NT2/D1 (cell line): ENCODE measurements at regions not wholly inside any gene's neighbourhood (a gene's known extent, or its start where the extent isn't known, plus 50 kb on each side); places are given as distances from the start of the nearest gene placed in this dataset.

Experiments used
- DNase-seq: peaks from one replicate; pipeline ENCODE4 v3.0.0-alpha.2; 2011; ENCODE audit warnings: low read depth, low spot score
- H3K27me3 ChIP-seq: 2 replicates; pipeline ENCODE4 v1.6.0; 2011; ENCODE audit warnings: mild to moderate bottlenecking; ENCODE audit not compliant: insufficient read length, insufficient read depth
- H3K36me3 ChIP-seq: 2 replicates; pipeline ENCODE4 v1.6.1; 2011; ENCODE audit warnings: mild to moderate bottlenecking, low read length, mixed read lengths; ENCODE audit not compliant: insufficient read depth, insufficient read length
- H3K4me1 ChIP-seq: 2 replicates; pipeline ENCODE4 v1.5.1; 2011; ENCODE audit not compliant: insufficient read depth, insufficient read length
- H3K4me3 ChIP-seq: 2 replicates; pipeline ENCODE4 v1.5.1; 2011; ENCODE audit warnings: low read depth; ENCODE audit not compliant: insufficient read length
- H3K9ac ChIP-seq: 2 replicates; pipeline ENCODE4 v1.6.0; 2011; ENCODE audit warnings: low read depth; ENCODE audit not compliant: insufficient read length
- H3K9me3 ChIP-seq: 2 replicates; pipeline ENCODE4 v1.5.1; 2011; ENCODE audit warnings: mild to moderate bottlenecking, low read length; ENCODE audit not compliant: insufficient read depth
- SUZ12 ChIP-seq: IDR thresholded peaks from 2 replicates; pipeline ENCODE4 v1.6.1; 2011; ENCODE audit not compliant: insufficient read length, insufficient read depth; ENCODE audit errors: extremely low read depth
- YY1 ChIP-seq: IDR thresholded peaks from 2 replicates; pipeline ENCODE4 v1.6.1; 2011; ENCODE audit not compliant: insufficient read length, insufficient read depth
- ZNF274 ChIP-seq: IDR thresholded peaks from 2 replicates; pipeline ENCODE4 v1.6.1; 2011; ENCODE audit warnings: mild to moderate bottlenecking, low read depth, low read length

DNA sequence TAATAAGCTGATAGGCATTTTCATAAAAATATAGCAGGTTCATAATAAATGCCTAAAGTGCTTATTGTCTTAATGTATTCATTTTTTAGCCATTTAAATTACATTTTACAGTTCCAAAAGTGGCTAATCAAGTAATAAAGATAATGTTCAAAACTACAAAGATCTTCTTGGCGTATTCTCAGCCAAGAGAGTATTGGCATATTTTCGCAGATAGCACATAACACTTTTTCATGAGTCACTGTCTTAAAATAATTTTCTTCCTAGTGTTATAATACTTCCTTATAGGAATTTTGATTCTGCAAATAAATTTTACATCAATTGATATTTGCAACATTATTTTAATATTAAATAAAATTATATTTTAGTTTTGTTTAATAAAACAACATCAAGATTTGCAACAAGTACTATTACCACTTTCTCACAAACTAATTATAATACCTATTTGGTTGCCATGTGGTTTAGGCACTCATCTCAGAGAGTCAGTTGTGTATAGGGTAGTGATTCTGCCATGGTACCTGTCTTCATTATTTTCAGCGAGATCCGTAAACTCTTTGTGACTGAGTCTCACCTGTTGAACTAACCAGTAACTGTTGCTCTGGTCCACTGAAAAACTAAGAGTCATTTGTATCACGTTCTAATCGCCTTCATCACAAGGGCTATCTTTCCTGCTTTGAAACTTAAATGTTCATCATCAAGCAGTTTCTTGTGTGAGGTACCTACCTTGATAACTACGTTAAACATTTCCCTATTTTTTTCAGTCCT, 152.5 kb upstream of the AKR1E2 start:
- Histone ChIP-seq H3K9ac (no peak overlapping the region), H3K9me3 (no peaks in the 10 kb centered on the region), H3K27me3 (no peaks in the 10 kb centered on the region), H3K36me3 (no peaks in the 10 kb centered on the region), H3K4me3 (no peak overlapping the region), H3K4me1 (no peaks in the 10 kb centered on the region)
- DNase-seq = no peak
- TF ChIP-seq YY1 (no peak), SUZ12 (no peak), ZNF274 (no peak)

- Histone ChIP-seq H3K9me3 (no peaks in the 10 kb centered on the region), H3K36me3 (no peaks in the 10 kb centered on the region), H3K9ac (no peak overlapping the region), H3K4me1 (no peaks in the 10 kb centered on the region), H3K27me3 (no peaks in the 10 kb centered on the region), H3K4me3 (no peak overlapping the region)
- TF ChIP-seq YY1 = no peak
- no peak for TF ChIP-seq SUZ12
- no peak for TF ChIP-seq ZNF274
- no peak for DNase-seq
Measured at GRCh38 chr10:4672201-4672600, 153.8 kb upstream of the AKR1E2 start.

GRCh38 chr10:4671451-4672145, 154.4 kb upstream of the AKR1E2 start:
- no peak overlapping the region for H3K4me3 ChIP-seq
- H3K27me3 ChIP-seq = no peaks in the 10 kb centered on the region
- TF ChIP-seq ZNF274 (no peak), SUZ12 (no peak), YY1 (no peak)
- no peak for DNase-seq
- no peaks in the 10 kb centered on the region for H3K9me3 ChIP-seq
- H3K9ac ChIP-seq = no peak overlapping the region
- no peaks in the 10 kb centered on the region for H3K36me3 ChIP-seq
- no peaks in the 10 kb centered on the region for H3K4me1 ChIP-seq

DNA sequence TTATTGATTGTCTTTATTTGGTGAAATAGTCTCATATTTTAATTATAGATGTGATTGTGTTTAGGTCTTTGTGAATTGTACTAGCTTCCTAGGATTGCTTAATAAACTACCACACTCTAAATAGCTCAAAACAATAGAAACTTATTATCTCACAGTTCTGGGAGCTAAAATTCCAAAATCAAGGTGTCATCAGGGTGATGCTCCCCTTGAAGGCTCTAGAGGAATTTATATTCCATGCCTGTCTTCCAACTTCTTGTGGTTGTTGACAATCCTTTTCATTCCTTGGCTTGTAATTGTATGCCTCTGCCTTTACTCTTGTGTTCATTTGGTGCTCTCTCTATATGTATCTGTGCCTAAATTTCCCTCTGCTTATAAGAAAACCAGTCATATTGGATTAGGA, 155.3 kb upstream of the AKR1E2 start:
- TF ChIP-seq YY1 = no peak
- TF ChIP-seq ZNF274 = no peak
- no peak for TF ChIP-seq SUZ12
- Histone ChIP-seq H3K27me3 (no peaks in the 10 kb centered on the region), H3K4me1 (no peaks in the 10 kb centered on the region), H3K4me3 (no peak overlapping the region), H3K36me3 (no peaks in the 10 kb centered on the region), H3K9ac (no peak overlapping the region), H3K9me3 (no peaks in the 10 kb centered on the region)
- DNase-seq = no peak

- Histone ChIP-seq H3K36me3 (no peaks in the 10 kb centered on the region), H3K27me3 (no peaks in the 10 kb centered on the region), H3K4me1 (no peaks in the 10 kb centered on the region), H3K9me3 (no peaks in the 10 kb centered on the region), H3K4me3 (no peak overlapping the region), H3K9ac (no peak overlapping the region)
- no peak for TF ChIP-seq YY1
- no peak for TF ChIP-seq ZNF274
- no peak for TF ChIP-seq SUZ12
- no peak for DNase-seq
Measured at GRCh38 chr10:4669585-4669984, 156.4 kb upstream of the AKR1E2 start.

GRCh38 chr10:4663162-4663992, 162.6 kb upstream of the AKR1E2 start:
- H3K4me3 ChIP-seq = no peak overlapping the region
- H3K4me1 ChIP-seq = no peaks in the 10 kb centered on the region
- H3K27me3 ChIP-seq = no peaks in the 10 kb centered on the region
- no peak overlapping the region for H3K9ac ChIP-seq
- no peaks in the 10 kb centered on the region for H3K36me3 ChIP-seq
- TF ChIP-seq ZNF274 (no peak), SUZ12 (no peak), YY1 (no peak)
- DNase-seq = peak; percentile 33
- no peaks in the 10 kb centered on the region for H3K9me3 ChIP-seq

DNA sequence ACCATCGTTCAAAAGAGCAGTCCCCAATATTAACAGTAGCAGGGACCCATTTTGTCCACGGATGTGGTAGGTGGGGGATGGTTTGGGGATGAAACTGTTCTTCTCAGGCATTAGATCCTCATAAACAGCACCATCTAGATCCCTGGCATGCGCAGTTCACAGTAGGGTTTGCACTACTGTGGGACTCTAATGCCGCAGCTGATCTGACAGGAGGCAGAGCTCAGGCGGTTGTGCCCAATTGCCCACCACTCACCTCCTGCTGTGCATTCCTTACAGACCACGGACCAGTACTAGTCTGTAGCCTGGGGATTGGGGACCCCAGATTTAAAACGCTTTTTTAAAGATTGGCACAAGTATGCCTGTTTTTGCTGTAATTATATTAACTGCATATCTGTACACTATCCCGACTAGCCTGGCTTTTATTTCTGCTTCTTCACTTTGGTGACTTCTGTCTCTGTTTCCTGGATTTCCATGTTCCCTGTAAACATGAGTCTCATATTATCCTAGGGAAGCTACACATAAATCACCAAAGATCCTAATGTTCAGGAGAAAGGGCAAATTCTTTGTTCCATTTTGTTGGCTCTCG, 163.3 kb upstream of the AKR1E2 start:
- no peaks in the 10 kb centered on the region for H3K27me3 ChIP-seq
- H3K4me3 ChIP-seq = no peak overlapping the region
- H3K9ac ChIP-seq = no peak overlapping the region
- H3K36me3 ChIP-seq = no peaks in the 10 kb centered on the region
- no peak for TF ChIP-seq ZNF274
- no peak for TF ChIP-seq SUZ12
- no peak for TF ChIP-seq YY1
- DNase-seq = no peak
- no peaks in the 10 kb centered on the region for H3K4me1 ChIP-seq
- no peaks in the 10 kb centered on the region for H3K9me3 ChIP-seq
